HUDEP-2 (cell line): ENCODE measurements at regions not wholly inside any gene's neighbourhood (a gene's known extent, or its start where the extent isn't known, plus 50 kb on each side); places are given as distances from the start of the nearest gene placed in this dataset.
A peak's percentile ranks its signal among the peaks of the same experiment; 100 is the strongest.
"Not testable (repeated sequence)": the region's sequence is repeated elsewhere in the genome, so short reads cannot be mapped to it uniquely, and the experiment has no call there.

Experiments used
- DNase-seq, 76 experiments: peaks; one replicate each; lab custom pipeline; 2025; ENCODE audit not compliant: unreplicated experiment in 76 of 76; lab: John Stamatoyannopoulos, UW

DNA sequence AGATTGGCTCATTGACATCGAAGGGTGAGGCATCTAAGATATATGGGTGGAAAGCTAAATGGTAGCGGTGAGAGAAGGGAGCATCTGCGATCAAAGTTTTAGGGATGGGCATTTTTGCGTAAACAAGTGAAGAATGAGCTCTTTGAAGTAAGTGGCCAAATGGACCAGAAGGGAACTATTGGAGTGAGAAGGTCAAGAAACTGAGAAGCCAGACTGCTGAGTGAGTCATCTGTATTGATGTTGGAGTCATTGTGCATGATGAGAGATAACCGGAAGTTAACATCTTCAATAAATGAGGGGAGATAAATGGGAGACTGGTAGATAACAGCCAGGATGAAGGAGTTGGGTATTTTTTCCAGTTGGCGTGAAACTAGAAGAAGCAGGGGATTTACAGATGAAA is 271.9 kb upstream of the PDE3A start:
- DNase-seq = no peak

DNA sequence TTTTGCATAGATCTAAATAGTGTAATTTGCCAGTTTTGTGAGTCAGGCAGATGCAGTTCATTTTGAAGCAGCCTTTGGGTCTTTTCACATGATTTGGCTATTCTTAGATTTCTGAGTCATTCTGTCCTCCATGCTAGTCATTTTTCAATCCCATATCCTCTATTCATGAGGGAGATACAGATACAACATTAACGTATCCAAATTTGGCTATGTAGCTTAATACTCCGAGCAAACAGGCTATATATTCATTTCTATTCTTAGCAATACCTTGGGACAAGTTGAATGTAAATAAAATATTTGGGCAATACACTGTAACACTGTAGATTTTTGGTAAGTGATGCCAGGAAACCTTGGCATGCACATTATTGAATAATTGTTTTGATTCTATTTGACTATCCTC is 270.7 kb upstream of the PDE3A start:
- DNase-seq = no peak

DNA sequence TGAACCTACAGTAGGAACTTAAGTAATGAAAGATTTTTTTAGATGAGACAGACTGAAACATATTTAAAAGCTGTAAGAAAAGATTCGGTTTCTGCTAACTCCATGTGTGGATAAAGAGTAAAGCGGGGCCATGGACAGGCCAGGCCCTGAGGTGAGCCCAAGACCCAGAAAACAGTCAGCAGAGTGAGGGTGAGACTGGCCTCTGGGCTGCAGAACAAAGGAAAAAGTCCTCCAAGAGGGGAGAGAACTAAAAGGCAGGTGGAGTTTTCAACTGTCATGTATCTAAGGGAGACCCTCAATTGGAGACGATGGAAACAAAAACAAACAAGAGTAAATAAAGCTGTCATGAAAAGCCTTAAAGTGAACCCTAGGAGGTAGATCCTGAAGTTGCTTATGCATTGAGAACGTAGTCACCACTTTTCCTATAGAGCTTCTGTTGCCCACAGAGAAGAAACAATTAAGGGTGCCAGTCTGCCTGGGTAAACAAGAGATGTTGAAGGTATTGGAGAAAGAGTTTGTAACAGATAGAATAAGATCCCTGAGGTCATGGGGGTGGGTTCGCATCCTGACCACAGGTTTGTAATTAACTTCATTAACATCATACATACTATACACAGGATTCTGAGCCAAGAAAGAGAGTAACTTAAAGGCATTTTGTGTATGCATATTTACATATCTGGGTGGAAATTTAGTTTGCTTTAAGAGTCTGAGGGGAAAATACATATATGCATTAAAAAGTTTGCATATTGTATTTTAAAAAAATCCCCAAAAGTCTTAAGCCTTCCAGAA is 268.7 kb upstream of the PDE3A start:
- no peak for DNase-seq

DNA sequence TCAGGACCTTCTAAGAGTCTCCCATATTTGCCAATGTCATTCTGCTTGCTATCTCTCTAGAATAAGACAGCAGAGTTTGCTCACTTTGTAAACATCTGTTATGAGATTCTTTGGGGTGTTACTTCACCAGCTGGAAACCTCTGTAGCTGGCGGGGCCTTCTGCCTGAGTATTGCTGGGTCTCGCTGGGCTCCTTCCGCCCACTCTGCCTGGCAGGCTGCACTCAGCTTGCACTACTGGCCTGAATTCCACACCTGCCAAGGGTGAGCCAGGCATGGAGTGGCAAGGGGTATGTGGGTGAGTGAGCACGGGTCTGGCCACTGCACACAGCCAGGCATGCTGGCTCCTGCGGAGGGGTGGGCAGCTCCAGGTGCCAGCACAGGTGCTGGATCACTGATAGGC is 267.3 kb upstream of the PDE3A start:
- DNase-seq = no peak

DNA sequence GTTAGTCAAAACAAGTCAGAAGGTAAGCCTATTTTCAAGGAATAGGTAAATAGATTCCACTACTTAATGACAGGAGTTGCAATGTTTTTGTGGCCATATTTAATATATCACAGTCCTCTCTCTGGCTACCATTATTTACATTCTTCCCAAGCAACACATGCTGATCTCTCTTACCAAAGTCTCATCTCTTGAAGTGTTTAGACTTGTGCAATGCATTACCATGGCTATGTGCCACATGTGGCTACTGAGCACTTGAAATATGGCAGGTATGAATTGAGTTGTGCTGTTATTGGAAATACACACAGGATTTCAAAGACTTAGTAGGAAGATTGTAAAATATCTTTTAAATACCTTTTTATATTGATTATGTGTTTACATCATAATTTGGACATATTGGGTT is 262.4 kb upstream of the PDE3A start:
- DNase-seq = no peak

DNA sequence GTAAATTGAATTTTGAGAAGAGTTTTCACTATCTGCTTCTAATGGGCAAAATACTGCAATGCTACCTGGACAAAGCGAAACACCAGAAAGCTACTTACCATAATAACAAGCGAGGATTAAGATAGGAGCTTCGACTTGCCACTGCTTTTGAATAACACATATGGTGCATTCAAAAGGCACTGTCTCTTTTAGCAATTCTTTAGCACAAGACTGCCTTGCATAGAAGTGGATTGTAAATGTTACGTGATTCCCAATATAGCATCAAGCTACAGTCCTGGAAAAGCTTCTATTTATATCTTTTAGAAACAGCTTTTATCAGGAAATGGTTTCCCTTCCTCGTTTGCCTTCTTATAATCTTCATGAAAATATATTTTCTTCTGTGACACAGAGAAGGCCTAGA is 258.7 kb upstream of the PDE3A start:
- no peak for DNase-seq

DNA sequence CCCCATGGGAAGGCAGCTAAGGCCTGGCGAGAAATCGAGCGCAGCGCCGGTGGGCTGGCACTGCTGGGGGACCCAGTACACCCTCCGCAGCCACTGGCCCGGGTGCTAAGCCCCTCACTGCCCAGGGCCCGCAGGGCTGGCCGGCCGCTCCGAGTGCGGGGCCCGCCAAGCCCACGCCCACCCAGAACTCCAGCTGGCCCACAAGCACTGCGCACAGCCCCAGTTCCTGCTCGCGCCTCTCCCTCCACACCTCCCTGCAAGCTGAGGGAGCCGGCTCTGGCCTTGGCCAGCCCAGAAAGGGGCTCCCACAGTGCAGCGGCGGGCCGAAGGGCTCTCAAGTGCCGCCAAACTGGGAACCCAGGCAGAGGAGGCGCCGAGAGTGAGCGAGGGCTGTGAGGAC is 253.0 kb upstream of the PDE3A start:
- DNase-seq = not testable (repeated sequence)

DNA sequence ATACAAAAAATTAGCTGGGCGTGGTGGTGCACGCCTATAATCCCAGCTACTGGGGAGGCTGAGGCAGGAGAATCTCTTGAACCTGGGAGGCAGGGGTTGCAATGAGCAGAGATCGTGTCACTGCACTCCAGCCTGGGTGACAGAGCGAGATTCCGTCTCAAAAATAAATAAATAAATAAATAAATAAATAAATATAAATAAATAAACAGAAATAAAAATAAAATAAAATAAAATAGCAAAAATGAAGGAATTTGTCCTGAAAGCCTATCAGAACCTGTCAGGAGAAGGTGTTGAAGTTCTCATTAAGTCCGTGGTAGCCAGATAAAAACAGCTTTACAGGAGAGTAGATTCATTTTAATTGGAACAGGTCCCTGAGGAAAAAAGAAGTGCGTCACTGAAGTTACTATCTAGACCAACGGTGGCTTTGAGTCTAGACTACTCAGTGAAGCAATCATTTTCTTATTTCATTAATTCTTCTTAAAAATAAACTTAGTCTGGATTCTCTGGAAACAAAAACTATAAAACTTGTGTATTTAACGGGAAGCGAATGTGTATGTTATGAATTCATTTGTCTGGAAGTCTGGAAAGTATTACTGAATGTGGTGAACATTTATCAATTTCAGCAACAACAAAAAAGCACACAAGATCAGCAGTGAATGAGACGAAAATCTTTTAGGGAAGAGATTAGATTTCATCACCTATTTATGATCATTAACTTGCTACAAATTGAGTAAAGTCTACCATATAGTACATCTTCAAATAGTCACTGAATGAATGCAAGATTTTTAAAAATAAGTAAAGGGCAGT is 248.5 kb upstream of the PDE3A start:
- no peak for DNase-seq

DNA sequence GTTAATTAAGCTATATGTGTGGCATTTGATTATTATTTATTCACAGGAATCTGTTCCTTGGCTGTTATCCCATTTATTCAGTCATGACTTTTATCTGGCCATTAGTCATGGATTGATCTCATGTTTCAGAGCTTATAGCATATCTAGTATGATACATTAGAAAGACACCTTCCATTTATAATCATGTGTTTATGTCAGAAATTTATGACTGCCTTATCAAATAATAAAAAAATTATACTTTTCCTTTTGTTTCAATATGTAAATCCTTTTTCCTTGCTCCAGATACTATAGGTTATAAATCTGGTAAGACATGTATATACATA is 248.0 kb upstream of the PDE3A start:
- no peak for DNase-seq

DNA sequence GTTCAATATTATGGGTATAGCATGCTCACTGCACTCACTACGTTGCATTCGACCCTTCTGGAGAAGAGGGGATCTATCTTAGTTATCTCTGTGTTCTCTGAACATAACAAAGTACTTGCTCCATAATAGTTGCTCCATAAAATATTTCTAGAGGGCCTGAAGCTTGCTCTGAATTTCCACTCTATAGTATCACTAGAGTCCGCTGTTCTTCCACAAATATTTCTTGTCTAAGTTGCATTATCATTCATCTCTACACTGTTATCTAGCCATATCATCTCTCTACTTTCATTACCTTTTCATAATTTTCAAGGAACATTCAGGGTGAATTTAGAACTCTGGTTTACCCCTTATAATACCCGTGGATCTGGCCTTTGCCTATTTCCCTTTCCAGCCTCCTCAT is 246.1 kb upstream of the PDE3A start:
- DNase-seq = no peak

DNA sequence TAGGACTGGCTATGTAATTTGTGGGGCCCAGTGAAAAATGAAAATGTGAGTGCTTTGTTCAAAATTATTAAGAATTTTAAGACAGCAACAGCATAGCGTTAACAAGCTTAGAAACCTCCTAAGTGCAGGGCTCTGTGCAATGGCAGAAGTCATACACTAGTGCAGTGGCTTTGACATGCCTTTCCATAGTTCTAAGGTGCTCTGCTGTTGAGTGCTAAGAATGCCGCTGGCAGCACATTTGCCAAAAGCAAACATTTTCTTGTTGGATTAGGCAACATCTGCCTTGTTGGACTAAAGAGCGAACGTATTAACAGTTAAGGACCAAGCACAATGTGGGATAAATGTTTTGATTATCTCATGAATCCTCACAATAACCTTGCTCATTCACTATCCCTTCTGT is 244.9 kb upstream of the PDE3A start:
- no peak for DNase-seq

DNA sequence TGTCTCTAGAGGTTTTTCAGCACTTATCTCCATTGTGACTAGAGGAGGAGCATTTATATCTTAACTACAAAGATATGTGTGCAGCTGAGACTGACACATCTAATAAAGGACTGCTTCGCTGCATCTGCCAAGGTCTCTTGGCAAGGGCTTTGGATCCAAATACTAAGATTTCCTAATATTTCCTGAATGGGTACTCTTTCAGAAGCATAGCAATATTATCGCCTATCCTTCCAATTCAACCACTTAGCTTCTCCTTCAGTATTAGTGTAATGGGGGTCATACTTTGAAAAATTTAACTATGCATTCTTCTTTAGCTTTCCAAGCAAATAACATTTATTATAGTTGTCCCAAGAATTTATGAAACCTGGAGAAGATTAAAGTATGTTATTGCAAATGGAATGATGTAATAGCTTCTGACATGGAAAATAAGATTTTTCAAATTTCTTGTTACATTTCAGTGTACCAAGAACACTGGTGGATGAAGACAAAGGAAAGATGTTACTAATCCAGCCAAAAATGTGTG is 243.0 kb upstream of the PDE3A start:
- no peak for DNase-seq

DNA sequence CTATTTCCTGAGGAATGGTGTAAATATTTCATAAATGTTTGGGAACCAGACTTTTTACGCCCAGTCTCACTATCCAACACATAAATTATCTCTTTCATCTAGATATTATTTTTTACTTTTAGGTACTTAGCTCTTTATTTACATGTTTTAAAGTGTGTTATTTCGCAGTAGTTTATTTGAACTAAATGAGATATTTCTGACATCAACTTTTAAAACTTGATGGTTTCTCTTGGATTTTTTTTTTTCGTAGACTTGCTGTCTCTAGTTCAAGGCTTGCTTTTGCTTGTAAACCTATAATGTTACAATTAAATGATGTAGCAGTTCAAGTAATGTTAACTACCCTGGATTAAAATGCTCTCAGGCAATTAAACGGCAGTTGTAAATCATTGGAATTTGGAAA is 241.7 kb upstream of the PDE3A start:
- no peak for DNase-seq

DNA sequence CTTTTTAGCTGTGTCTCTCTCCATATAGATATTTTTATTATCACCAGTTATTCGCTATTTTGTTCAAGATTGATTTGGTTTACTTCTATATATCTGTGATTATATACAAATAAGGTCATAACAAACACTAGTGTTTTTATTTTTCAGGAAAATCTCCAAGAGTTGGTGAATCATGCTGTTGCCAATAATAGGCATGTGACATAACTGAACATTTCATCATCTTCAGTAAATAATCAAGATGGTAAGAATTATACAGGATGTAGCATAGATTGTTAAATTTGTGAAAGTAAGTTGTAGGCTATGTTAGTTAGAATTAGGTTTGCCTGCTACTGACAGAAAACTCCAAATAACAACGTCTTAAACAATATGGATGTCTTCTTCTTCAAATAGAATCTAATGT is 240.9 kb upstream of the PDE3A start:
- no peak for DNase-seq

DNA sequence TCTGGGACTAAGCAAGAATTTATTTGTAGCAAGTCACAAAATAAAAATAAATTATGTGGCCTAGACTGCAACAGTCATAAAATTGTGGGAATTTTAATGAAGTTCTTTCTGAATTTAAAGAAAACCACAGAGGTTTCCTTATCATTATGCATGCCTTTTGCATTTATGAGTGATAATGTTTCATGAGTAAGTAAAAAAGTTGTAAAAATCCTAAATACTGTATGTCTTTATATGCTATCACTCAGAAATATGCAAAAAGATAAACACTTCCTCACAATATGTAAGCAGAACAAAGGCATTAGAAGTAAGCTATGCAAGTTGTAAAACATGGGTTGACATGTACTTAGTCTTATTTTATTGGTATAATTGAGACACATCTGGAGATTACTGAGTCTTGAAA is 239.4 kb upstream of the PDE3A start:
- DNase-seq = no peak

DNA sequence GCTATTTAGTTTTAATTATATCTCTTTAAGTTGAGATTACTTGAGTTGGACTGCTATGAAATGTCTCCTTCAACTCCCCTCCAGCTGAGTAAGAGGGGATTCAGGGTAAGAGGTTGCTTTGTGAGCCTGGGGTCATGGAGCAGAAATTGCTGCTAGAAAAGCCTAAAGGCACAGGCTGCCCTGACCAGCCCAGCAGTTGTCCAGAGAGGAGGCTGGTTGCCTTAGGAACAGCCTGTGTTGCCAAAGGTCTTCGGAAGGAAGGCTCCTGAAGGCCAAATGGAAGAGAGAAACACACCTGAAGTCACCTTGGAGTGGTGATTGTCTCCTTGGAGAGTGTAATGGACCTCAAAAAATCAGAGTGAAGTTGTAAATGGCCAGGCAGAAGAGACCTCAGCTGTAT is 235.5 kb upstream of the PDE3A start:
- DNase-seq = peak in 1 of 76 experiments; percentile 4

DNA sequence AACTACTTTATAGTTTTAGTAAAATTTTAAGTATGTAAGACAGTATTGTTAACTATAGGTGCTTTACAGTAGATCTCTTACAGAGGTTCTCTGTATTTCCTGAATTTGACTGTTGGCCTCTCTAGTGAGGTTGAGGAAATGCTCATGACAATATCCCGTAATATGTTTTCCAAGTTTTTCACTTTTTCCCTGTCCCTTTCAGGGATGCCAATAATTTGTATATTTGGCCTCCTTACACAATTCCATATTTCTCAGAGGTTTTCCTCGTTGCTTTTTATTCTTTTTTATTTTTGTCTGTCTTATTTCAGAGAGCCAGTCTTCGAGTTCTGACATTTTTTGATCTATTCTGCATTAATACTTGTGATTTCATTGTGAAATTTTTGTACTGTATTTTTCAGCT is 233.7 kb upstream of the PDE3A start:
- DNase-seq = no peak

DNA sequence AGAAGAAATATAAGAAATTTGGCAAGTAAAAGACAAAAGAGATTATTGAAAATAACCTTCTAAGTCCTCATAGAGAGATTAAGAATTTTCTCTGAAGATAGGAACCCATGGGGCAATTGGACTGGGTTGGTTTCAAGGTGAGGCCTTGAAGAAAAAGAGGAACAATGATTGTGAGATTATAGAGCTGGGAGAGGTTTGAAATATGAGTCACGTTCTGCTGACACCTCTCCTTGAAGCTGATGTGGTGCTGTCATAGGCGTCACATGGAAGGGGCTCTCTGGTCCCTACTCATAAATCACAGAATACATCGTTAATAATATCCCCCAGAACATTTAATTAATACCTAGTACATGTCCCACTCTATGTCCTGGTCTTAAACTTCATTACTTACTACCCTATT is 227.6 kb upstream of the PDE3A start:
- DNase-seq = peak in 3 of 76 experiments; percentile 1 to 11 (median 3)

DNA sequence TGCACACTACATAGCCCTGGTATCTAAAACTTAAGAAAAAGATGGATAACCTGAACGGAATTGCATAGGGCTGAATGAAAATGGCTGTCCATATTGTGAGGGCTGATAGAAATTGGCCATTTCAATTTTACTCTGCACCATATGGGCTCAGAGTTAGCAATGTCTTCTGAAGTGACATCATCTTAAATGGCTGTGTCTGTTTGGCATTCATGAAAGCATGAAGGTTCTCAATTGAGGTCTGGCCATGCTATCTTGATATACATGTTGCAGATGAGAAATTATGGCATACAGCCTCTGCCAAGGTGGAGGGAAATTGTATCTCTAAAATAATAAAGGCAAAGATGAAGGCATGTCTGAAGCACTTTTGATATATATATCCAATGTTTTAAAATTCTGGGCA is 226.0 kb upstream of the PDE3A start:
- no peak for DNase-seq

DNA sequence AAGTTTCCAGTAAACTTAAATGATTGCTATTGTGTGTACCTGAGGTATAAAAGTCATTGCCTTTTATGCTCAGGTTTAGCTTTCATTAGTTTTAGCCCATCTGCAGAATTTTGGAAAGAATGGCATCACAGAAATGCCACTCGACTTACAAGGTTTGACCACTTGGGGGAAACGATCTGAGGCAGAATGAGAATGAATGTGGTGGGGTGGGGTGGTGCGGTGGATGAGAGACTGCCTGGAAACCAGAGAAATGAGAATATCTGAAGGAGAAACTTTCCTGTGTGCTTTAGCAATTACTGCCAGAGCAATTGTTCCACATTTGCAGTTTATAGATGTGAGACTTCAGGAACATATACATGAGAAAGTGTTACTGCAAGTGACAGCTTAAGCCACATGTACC is 225.4 kb upstream of the PDE3A start:
- DNase-seq = no peak

DNA sequence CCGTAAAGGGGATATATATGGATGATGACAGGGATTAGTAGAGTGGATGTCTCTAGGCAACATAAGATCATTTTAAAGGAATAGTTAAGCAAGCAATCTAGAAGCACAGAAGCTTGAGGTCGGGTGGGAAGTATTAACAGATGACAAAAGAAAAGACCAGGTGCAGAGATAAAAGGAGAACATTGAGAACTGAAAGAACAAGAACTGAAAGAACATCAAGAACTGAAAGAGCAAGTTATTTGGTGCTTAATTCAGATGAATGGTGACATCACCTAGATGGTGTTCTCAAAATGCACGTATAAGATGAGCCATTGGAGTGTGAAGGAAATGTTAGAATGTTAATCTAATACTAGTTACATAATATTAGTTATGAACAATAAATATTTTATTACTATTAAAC is 224.0 kb upstream of the PDE3A start:
- no peak for DNase-seq

DNA sequence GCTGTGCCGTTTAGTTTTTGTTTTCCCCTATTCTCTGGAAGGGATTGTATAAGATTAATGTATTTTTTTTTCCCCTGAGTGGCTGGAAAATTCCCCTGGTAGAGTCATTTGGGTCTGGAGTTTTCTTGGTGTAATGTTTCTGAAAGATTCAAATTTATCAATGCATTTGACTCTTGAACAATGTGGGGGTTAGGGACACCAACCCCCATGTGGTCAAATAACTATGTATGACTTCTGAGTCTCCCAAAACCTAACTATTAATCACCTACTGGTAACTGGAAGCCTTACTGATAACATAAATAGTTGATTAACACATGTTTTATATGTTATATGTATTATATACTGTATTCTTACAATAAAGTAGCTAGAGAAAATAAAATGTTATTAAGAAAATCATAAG is 220.1 kb upstream of the PDE3A start:
- DNase-seq = no peak
